ENCODE measurements at regions not wholly inside any gene's neighbourhood (a gene's known extent, or its start where the extent isn't known, plus 50 kb on each side); places are given as distances from the start of the nearest gene placed in this dataset.

DNA sequence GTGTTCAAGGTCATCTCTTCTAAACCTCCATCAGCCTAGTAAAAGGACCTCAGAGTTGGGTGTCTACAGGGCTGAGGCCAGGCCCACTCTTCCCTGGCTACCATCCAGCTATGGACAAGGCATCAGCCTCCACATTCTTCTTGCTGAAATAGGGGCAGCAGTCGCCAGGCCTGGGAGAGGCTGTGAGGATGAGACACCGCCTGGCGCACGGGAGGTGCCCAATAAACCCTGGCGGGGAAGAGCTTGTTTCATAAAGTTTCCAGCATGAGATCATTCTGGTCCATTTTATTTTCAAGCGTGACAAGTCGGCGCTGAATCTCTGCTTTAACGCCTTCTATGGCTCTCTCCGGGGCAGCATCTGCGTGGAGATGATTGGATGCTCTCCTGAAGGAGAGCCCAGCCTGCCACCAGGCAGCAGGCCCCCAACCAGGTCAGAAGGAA lies 153.4 kb downstream of the OLFM1 start:
- 87% methylated on average over 11 of the region's 11 CpGs for WGBS (ENCODE audit: low lambda C conversion rate, missing lambda C conversion rate)
- Histone ChIP-seq H4K20me1 (ENCODE audit: insufficient read depth, poor library complexity, severe bottlenecking) (no peaks in the 10 kb centered on the region), H3K27ac (no peak overlapping the region), H3K9me2 (replicated peaks; ENCODE audit: insufficient read depth) (no peaks in the 10 kb centered on the region), H3K4me3 (no peak overlapping the region), H3K36me3 (replicated peaks; ENCODE audit: insufficient read depth, low read depth) (no peaks in the 10 kb centered on the region), H3K4me2 (no peak overlapping the region), H2AFZ (no peak overlapping the region), H3K27me3 (no peaks in the 10 kb centered on the region), H3K79me2 (no peaks in the 10 kb centered on the region), H3K9me3 (ENCODE audit: low read depth) (no peaks in the 10 kb centered on the region), H3K4me1 (ENCODE audit: insufficient read depth) (no peaks in the 10 kb centered on the region)
- TF ChIP-seq EZH2phosphoT487 (IDR thresholded peaks at IDR 0.05; ENCODE audit: low read depth, severe bottlenecking, unreplicated experiment) (no peak), EZH2 (IDR thresholded peaks at IDR 0.05; ENCODE audit: borderline replicate concordance) (no peak), CTCF (IDR thresholded peaks at IDR 0.05; ENCODE audit: poor library complexity) (no peak)
- no peak for DNase-seq (ENCODE audit: low spot score)

- DNase-seq (ENCODE audit: low spot score): no peak
- no peaks in the 10 kb centered on the region for H3K36me3 ChIP-seq (replicated peaks; ENCODE audit: insufficient read depth, low read depth)
- H3K4me2 ChIP-seq: no peak overlapping the region
- no peaks in the 10 kb centered on the region for H3K9me2 ChIP-seq (replicated peaks; ENCODE audit: insufficient read depth)
- H3K27ac ChIP-seq: no peak overlapping the region
- no peaks in the 10 kb centered on the region for H3K79me2 ChIP-seq
- no peaks in the 10 kb centered on the region for H4K20me1 ChIP-seq (ENCODE audit: insufficient read depth, poor library complexity, severe bottlenecking)
- H3K4me3 ChIP-seq: no peak overlapping the region
- H3K27me3 ChIP-seq: no peaks in the 10 kb centered on the region
- no peaks in the 10 kb centered on the region for H3K4me1 ChIP-seq (ENCODE audit: insufficient read depth)
- H2AFZ ChIP-seq: no peak overlapping the region
- no peak for TF ChIP-seq EZH2 (IDR thresholded peaks at IDR 0.05; ENCODE audit: borderline replicate concordance)
- no peak for TF ChIP-seq CTCF (IDR thresholded peaks at IDR 0.05; ENCODE audit: poor library complexity)
- no peak for TF ChIP-seq EZH2phosphoT487 (IDR thresholded peaks at IDR 0.05; ENCODE audit: low read depth, severe bottlenecking, unreplicated experiment)
- WGBS (ENCODE audit: low lambda C conversion rate, missing lambda C conversion rate): 75% methylated on average over 19 of the region's 19 CpGs
- H3K9me3 ChIP-seq (ENCODE audit: low read depth): no peaks in the 10 kb centered on the region
Observed at GRCh38 chr9:135241381-135242048, 154.0 kb downstream of the OLFM1 start.

DNA sequence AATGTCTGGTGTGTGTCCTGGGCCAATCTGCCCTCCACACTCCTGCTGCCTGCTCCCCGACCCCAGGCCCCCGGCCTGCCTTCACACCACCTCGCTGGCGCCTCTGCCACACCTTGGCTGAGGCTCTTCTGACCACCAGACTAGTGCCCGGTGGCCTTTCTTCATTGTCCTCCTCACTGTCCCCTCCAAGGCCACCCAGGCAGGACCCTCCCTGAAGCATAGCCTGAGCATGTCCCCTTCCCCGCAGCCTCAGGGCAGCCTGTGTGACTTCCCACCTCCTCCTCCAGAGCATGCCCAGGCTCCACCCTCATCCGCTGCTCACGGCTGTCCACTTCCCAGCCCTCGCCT lies 154.6 kb downstream of the OLFM1 start:
- 80% methylated on average over 9 of the region's 9 CpGs for WGBS (ENCODE audit: low lambda C conversion rate, missing lambda C conversion rate)
- no peaks in the 10 kb centered on the region for H3K27me3 ChIP-seq
- DNase-seq (ENCODE audit: low spot score): no peak

GRCh38 chr9:135242406-135242805 lies 154.9 kb downstream of the OLFM1 start:
- Histone ChIP-seq H3K27me3 (no peaks in the 10 kb centered on the region), H3K36me3 (replicated peaks; ENCODE audit: insufficient read depth, low read depth) (no peaks in the 10 kb centered on the region), H3K9me2 (replicated peaks; ENCODE audit: insufficient read depth) (no peaks in the 10 kb centered on the region), H2AFZ (no peak overlapping the region), H3K4me1 (ENCODE audit: insufficient read depth) (no peaks in the 10 kb centered on the region), H3K4me3 (no peak overlapping the region), H3K9me3 (ENCODE audit: low read depth) (no peaks in the 10 kb centered on the region), H3K79me2 (no peaks in the 10 kb centered on the region), H3K4me2 (no peak overlapping the region), H3K27ac (no peak overlapping the region), H4K20me1 (ENCODE audit: insufficient read depth, poor library complexity, severe bottlenecking) (no peaks in the 10 kb centered on the region)
- 85% methylated on average over 11 of the region's 11 CpGs for whole genome bisulfite sequencing (ENCODE audit: low lambda C conversion rate, missing lambda C conversion rate)
- DNase-seq (ENCODE audit: low spot score): no peak
- no peak for TF ChIP-seq EZH2 (IDR thresholded peaks at IDR 0.05; ENCODE audit: borderline replicate concordance)
- TF ChIP-seq EZH2phosphoT487 (IDR thresholded peaks at IDR 0.05; ENCODE audit: low read depth, severe bottlenecking, unreplicated experiment): no peak
- no peak for TF ChIP-seq CTCF (IDR thresholded peaks at IDR 0.05; ENCODE audit: poor library complexity)

More for the DNA sequence above, 154.6 kb downstream of the OLFM1 start:
- Histone ChIP-seq H3K4me1 (ENCODE audit: insufficient read depth) (no peaks in the 10 kb centered on the region), H3K4me3 (no peak overlapping the region), H3K9me3 (ENCODE audit: low read depth) (no peaks in the 10 kb centered on the region), H3K79me2 (no peaks in the 10 kb centered on the region), H3K9me2 (replicated peaks; ENCODE audit: insufficient read depth) (no peaks in the 10 kb centered on the region), H3K27ac (no peak overlapping the region), H4K20me1 (ENCODE audit: insufficient read depth, poor library complexity, severe bottlenecking) (no peaks in the 10 kb centered on the region), H3K4me2 (no peak overlapping the region), H3K36me3 (replicated peaks; ENCODE audit: insufficient read depth, low read depth) (no peaks in the 10 kb centered on the region), H2AFZ (no peak overlapping the region)
- TF ChIP-seq EZH2phosphoT487 (IDR thresholded peaks at IDR 0.05; ENCODE audit: low read depth, severe bottlenecking, unreplicated experiment) (no peak), EZH2 (IDR thresholded peaks at IDR 0.05; ENCODE audit: borderline replicate concordance) (no peak)
